ENCODE measurements at regions not wholly inside any gene's neighbourhood (a gene's known extent, or its start where the extent isn't known, plus 50 kb on each side); places are given as distances from the start of the nearest gene placed in this dataset.

GRCh38 chr2:239563561-239563960, 162.7 kb upstream of the HDAC4 start:
- TF ChIP-seq CTCF (IDR thresholded peaks at IDR 0.05): no peak
- TF ChIP-seq POLR2A (IDR thresholded peaks at IDR 0.05): no peak
- TF ChIP-seq EP300 (IDR thresholded peaks at IDR 0.05): no peak

Data from tibial nerve (tissue), 4 donors.